ENCODE measurements at regions not wholly inside any gene's neighbourhood (a gene's known extent, or its start where the extent isn't known, plus 50 kb on each side); places are given as distances from the start of the nearest gene placed in this dataset.

DNA sequence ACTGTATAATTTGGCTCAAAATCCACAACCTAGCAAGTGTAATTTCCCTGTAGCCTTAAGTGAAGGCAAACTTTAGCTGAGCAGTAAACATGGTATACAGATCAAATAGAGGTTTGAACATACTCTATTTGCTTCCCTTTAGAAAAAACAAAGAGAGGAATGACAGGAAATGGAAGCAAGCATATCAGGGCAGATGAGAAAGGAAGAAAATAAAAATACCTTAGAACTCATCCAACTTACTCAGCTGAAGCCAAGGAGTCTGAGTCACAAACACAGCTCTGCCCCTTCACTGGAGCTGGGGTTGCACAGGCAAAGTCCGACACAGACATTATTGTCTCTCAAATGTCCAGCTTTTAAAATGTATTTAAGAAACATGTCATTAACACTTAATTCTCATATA, 379.9 kb upstream of the IRAK1BP1 start:
- TF ChIP-seq POLR2A (IDR thresholded peaks at IDR 0.05) = no peak
- TF ChIP-seq, protein P1, sequence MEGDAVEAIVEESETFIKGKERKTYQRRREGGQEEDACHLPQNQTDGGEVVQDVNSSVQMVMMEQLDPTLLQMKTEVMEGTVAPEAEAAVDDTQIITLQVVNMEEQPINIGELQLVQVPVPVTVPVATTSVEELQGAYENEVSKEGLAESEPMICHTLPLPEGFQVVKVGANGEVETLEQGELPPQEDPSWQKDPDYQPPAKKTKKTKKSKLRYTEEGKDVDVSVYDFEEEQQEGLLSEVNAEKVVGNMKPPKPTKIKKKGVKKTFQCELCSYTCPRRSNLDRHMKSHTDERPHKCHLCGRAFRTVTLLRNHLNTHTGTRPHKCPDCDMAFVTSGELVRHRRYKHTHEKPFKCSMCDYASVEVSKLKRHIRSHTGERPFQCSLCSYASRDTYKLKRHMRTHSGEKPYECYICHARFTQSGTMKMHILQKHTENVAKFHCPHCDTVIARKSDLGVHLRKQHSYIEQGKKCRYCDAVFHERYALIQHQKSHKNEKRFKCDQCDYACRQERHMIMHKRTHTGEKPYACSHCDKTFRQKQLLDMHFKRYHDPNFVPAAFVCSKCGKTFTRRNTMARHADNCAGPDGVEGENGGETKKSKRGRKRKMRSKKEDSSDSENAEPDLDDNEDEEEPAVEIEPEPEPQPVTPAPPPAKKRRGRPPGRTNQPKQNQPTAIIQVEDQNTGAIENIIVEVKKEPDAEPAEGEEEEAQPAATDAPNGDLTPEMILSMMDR (IDR thresholded peaks at IDR 0.05) = no peak

All from Peyer's patch (tissue), 4 donors.